ENCODE measurements at regions not wholly inside any gene's neighbourhood (a gene's known extent, or its start where the extent isn't known, plus 50 kb on each side); places are given as distances from the start of the nearest gene placed in this dataset.

DNA sequence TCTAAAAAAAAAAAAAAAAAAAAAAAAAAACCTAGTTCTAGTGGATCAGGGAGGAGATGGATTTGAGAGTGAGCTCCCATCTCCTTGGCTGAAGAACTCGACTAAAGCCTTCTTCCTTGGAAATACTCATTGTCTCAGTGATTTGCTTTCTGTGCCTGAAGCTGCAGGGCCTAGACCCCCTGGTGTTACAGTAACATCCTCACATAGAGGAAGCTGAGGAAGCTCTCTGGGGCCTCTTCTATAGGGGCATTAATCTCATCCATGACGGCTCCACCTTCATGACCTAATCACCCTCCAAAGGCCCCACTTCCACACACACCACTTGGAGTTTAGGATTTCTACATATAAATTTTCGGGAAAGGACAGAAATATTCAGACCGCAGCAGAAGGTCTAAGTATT, 95.9 kb upstream of the ETS2 start:
- TF ChIP-seq POLR2A (IDR thresholded peaks at IDR 0.05; ENCODE audit: low read length) (no peak), GATA1 (IDR thresholded peaks at IDR 0.05; ENCODE audit: low read depth, low read length) (no peak)
